Stimulated activated naive CD8-positive, alpha-beta T cell treated with anti-CD3 and anti-CD28 coated beads, Interleukin-15, Interleukin-2, amounts not matched to agents 100 U/mL and 50 U/mL, for 24 hours (primary cell): ENCODE measurements at regions not wholly inside any gene's neighbourhood (a gene's known extent, or its start where the extent isn't known, plus 50 kb on each side); places are given as distances from the start of the nearest gene placed in this dataset.
"Not testable (repeated sequence)": the region's sequence is repeated elsewhere in the genome, so short reads cannot be mapped to it uniquely, and the experiment has no call there.

Experiments used
- ATAC-seq: fragments of 150-1000 bp; cut with Tn5 transposase; one replicate; pipeline ENCODE4 v1.10.0; 2021
- DNase-seq: peaks from one replicate; pipeline ENCODE4 v3.0.0; 2021

- no peak for DNase-seq
- ATAC-seq, result no peak
These were observed 83.4 kb downstream of the TNFRSF13B start for GRCh38 chr17:16888413-16889087.

GRCh38 chr17:16887523-16888095 is 84.3 kb downstream of the TNFRSF13B start:
- DNase-seq, result no peak
- ATAC-seq, result no peak

GRCh38 chr17:16886655-16887322 is 85.1 kb downstream of the TNFRSF13B start:
- ATAC-seq, result peak; percentile 45
- DNase-seq, result no peak

GRCh38 chr17:16885204-16885603 is 86.7 kb downstream of the TNFRSF13B start:
- DNase-seq, ATAC-seq: not testable (repeated sequence)

- not testable (repeated sequence) for DNase-seq, ATAC-seq
These were observed 89.0 kb downstream of the TNFRSF13B start for GRCh38 chr17:16882926-16883265.

- DNase-seq (no peak), ATAC-seq (no peak)
These were observed 89.5 kb downstream of the TNFRSF13B start for GRCh38 chr17:16882243-16882925.

GRCh38 chr17:16881239-16881924 is 90.5 kb downstream of the TNFRSF13B start:
- DNase-seq (no peak), ATAC-seq (no peak)

- ATAC-seq, result no peak
- no peak for DNase-seq
These were observed 91.1 kb downstream of the TNFRSF13B start for GRCh38 chr17:16880843-16881230.

GRCh38 chr17:16880121-16880842 is 91.6 kb downstream of the TNFRSF13B start:
- ATAC-seq (no peak), DNase-seq (no peak)

GRCh38 chr17:16879686-16880085 is 92.2 kb downstream of the TNFRSF13B start:
- no peak for DNase-seq
- ATAC-seq, result no peak

- ATAC-seq (no peak), DNase-seq (no peak)
These were observed 93.3 kb downstream of the TNFRSF13B start for GRCh38 chr17:16878606-16879005.

GRCh38 chr17:16878084-16878483 is 93.8 kb downstream of the TNFRSF13B start:
- DNase-seq, result no peak
- no peak for ATAC-seq

- ATAC-seq, result no peak
- DNase-seq, result no peak
These were observed 94.8 kb downstream of the TNFRSF13B start for GRCh38 chr17:16877099-16877498.

GRCh38 chr17:16875662-16876061 is 96.3 kb downstream of the TNFRSF13B start:
- no peak for ATAC-seq
- no peak for DNase-seq

- ATAC-seq, DNase-seq: not testable (repeated sequence)
These were observed 97.7 kb downstream of the TNFRSF13B start for GRCh38 chr17:16874216-16874615.

GRCh38 chr17:16873174-16874035 is 98.5 kb downstream of the TNFRSF13B start:
- DNase-seq (peak; percentile 71), ATAC-seq (peak; percentile 57)

- DNase-seq, result no peak
- no peak for ATAC-seq
These were observed 99.4 kb downstream of the TNFRSF13B start for GRCh38 chr17:16872351-16873173.

GRCh38 chr17:16871446-16872190 is 100.3 kb downstream of the TNFRSF13B start:
- not testable (repeated sequence) for ATAC-seq, DNase-seq
